ENCODE measurements at regions not wholly inside any gene's neighbourhood (a gene's known extent, or its start where the extent isn't known, plus 50 kb on each side); places are given as distances from the start of the nearest gene placed in this dataset.
"Not testable (repeated sequence)": the region's sequence is repeated elsewhere in the genome, so short reads cannot be mapped to it uniquely, and the experiment has no call there.

GRCh38 chr1:203998571-203998970, 74.3 kb upstream of the SOX13 start:
- DNase-seq (ENCODE audit: low read depth in 2 of 2), result not testable (repeated sequence)

- DNase-seq (ENCODE audit: low read depth in 2 of 2), result no peak
Observed at GRCh38 chr1:203999618-204000017, 73.3 kb upstream of the SOX13 start.

DNA sequence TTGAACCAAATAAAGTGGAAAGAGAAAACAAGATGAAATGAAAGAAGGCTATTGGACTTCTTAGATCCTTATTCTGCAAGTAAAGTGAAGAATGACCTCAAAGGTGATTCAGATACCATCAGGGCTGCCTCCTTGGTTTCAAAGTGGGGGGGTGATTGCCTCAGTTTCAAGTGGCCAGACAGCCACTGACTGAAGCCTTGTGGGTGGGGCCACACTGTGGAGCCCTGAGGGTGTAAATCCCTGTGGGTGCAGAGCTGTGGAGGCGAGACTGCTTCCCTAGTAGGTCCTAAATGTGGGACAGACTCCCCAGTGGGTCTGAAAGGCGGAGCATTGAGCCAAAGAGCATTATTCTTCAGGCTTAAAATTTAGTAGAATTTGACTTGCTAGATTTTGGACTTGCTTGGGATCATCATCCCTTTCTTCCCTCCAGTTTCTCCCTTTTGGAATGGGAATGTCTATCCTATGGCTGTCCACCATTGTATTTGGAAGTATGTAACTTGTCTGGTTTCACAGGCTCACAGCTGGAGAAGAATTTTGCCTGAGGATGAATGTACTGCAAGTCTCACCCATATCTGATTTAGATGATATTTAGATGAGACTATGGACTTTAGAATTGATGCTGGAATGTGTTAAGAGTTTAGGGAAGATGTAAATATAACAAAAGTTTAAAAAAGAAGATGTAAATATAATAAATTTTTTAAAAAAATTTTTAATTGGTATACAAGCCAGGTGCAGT, 71.6 kb upstream of the SOX13 start:
- no peak for DNase-seq (ENCODE audit: low read depth in 2 of 2)

GRCh38 chr1:204002614-204003013, 70.3 kb upstream of the SOX13 start:
- DNase-seq (ENCODE audit: low read depth in 2 of 2), result no peak

- no peak for DNase-seq (ENCODE audit: low read depth in 2 of 2)
Observed at GRCh38 chr1:204003536-204003935, 69.4 kb upstream of the SOX13 start.

DNA sequence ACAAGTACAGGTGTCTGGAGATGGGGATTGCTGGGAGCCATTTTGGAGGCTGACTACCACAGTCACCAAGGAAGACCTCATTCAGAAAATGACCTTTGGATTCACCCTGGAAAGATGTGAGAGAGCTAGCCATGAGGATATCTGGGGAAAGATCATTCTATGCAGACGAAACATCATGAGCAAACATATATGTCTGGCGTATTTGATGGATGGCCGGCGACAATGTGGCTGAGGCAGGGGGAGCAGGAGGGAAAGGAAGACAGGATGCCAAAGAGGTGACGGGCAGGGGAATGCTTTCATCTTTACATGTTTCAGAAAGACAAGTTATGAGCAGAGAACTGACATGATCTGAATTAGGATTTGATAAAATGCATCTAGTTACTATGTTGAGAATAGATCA, 61.5 kb upstream of the SOX13 start:
- DNase-seq (ENCODE audit: low read depth in 2 of 2), result no peak

- DNase-seq (ENCODE audit: low read depth in 2 of 2), result no peak
Observed at GRCh38 chr1:204013052-204013451, 59.9 kb upstream of the SOX13 start.

- no peak for DNase-seq (ENCODE audit: low read depth in 2 of 2)
Observed at GRCh38 chr1:204014336-204014735, 58.6 kb upstream of the SOX13 start.

- DNase-seq (ENCODE audit: low read depth in 2 of 2), result not testable (repeated sequence)
Observed at GRCh38 chr1:204014961-204015360, 58.0 kb upstream of the SOX13 start.

DNA sequence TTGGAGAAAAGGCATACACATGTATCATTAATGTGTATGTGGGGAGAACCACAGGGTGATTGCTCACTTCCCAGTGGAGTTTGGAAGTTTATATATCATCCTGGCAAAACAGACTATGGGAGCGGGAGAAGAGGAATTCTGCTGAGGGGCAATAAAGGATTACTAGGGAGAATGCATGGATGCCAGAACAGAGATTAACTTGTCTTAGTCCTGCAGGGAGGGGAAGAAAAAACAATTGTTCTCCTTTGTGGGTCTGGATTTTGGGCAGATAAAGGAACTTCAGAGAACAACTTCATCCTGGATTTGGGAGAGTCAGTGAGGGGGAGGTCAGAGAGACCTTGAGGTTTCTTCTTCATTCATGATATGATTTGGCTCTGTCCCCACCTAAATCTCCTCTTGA, 55.9 kb upstream of the SOX13 start:
- DNase-seq (ENCODE audit: low read depth in 2 of 2), result no peak

- no peak for DNase-seq (ENCODE audit: low read depth in 2 of 2)
Observed at GRCh38 chr1:204018460-204018859, 54.5 kb upstream of the SOX13 start.

Measured in fibroblast of skin of left biceps (primary cell).